ENCODE measurements at regions not wholly inside any gene's neighbourhood (a gene's known extent, or its start where the extent isn't known, plus 50 kb on each side); places are given as distances from the start of the nearest gene placed in this dataset.

DNA sequence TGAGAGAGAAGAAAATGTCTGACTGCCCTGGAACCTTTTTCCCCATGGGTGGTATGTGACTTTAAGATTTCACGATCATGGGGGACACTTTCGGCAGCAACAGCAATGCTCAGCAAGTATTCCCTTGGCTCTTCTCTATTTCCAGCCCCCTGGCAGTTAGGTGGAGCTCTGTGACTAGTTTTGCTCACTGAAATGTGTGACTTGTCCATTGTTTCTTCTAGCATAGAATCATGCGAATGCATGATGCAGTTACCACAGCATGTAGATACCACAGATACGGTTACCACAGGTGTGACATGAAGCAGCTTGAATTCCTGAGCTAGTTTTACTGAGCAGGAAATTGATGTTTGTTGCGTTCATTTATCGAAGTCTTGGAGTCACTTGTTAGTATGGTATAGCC lies 1034.5 kb upstream of the EEF2KMT start:
- Histone ChIP-seq H3K36me3 (no peaks in the 10 kb centered on the region), H3K27me3 (no peaks in the 10 kb centered on the region), H3K9me3 (no peaks in the 10 kb centered on the region), H3K9ac (ENCODE audit: low read depth in 2 of 2, low read length in 2 of 2) (no peak overlapping the region), H3K4me1 (no peaks in the 10 kb centered on the region), H3K4me3 (no peak overlapping the region), H3K27ac (no peak overlapping the region)
- TF ChIP-seq, protein P1, sequence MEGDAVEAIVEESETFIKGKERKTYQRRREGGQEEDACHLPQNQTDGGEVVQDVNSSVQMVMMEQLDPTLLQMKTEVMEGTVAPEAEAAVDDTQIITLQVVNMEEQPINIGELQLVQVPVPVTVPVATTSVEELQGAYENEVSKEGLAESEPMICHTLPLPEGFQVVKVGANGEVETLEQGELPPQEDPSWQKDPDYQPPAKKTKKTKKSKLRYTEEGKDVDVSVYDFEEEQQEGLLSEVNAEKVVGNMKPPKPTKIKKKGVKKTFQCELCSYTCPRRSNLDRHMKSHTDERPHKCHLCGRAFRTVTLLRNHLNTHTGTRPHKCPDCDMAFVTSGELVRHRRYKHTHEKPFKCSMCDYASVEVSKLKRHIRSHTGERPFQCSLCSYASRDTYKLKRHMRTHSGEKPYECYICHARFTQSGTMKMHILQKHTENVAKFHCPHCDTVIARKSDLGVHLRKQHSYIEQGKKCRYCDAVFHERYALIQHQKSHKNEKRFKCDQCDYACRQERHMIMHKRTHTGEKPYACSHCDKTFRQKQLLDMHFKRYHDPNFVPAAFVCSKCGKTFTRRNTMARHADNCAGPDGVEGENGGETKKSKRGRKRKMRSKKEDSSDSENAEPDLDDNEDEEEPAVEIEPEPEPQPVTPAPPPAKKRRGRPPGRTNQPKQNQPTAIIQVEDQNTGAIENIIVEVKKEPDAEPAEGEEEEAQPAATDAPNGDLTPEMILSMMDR (IDR thresholded peaks at IDR 0.05), result no peak
- DNase-seq, result no peak
- intact Hi-C loops (cut with DNase I), result no loop called here

DNA sequence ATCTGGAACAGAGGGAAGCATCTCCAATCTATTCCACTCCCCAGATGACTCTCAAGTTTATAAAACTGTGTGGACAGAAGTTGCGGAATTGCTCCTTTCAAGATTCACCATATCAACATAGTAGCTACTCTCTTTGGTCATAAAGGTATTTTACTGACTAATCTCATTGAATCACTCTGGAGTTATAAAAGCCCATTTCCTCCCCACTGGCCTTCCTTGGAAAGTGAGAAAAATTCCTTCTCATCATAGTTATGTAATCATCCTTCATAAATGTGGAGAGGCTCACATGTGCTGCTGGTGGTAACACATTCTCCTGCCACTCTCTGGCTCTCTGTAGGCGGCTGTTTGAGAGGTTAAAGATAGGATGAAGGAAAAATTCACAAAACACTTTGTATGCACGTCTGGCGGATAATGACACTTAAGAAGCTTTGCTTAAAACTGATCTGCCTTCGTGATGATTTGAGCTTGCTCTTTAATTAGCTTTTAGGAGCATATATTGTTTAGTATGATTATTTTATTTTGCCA lies 1034.0 kb upstream of the EEF2KMT start:
- Histone ChIP-seq H3K4me3 (no peak overlapping the region), H3K4me1 (no peaks in the 10 kb centered on the region), H3K27ac (no peak overlapping the region), H3K36me3 (no peaks in the 10 kb centered on the region), H3K9me3 (no peaks in the 10 kb centered on the region), H3K9ac (ENCODE audit: low read depth in 2 of 2, low read length in 2 of 2) (no peak overlapping the region), H3K27me3 (no peaks in the 10 kb centered on the region)
- TF ChIP-seq, protein P1 (IDR thresholded peaks at IDR 0.05), result no peak
- no peak for DNase-seq
- intact Hi-C loops (cut with DNase I), result no loop called here

DNA sequence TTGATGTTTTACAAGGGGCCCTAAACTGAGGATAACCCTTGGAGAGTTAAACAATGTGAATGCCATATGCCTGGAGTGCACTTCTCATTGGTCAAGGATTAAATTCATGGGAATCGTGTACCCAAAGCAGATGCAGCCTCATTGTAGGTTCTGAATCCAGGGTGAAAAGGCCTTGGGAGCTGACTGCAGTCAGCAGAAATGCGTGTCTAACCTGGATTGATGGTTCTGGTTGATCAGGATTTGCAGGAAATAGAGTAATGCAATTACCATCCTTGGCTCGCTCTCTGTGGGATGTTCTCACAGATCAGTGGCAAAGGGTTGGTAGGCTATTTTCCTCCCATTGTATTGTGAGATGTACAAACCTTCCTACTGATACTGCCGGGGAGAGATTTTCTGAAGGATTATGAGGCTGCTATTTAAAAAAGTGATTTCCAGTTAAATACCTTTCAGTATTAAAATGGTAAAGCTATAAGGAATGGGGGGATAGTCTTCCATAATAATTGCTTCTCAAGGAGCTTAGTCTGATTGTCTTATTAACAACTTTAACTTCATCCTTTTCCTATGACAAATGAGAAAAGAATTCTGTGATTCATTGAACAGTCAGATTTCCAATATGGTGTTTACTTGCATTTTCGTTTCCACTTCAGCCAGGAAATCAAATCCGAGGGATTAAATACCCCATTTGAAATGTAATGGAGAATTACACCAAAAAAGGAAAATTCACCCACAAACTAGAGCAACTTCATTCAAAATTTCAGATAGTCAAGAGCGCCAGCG lies 1028.1 kb upstream of the EEF2KMT start:
- Histone ChIP-seq H3K9me3 (no peaks in the 10 kb centered on the region), H3K27ac (no peak overlapping the region), H3K4me1 (no peaks in the 10 kb centered on the region), H3K4me3 (no peak overlapping the region), H3K36me3 (no peaks in the 10 kb centered on the region), H3K9ac (ENCODE audit: low read depth in 2 of 2, low read length in 2 of 2) (no peak overlapping the region), H3K27me3 (no peaks in the 10 kb centered on the region)
- TF ChIP-seq, protein P1 (IDR thresholded peaks at IDR 0.05), result no peak
- DNase-seq, result no peak
- intact Hi-C loops (cut with DNase I), result no loop called here

DNA sequence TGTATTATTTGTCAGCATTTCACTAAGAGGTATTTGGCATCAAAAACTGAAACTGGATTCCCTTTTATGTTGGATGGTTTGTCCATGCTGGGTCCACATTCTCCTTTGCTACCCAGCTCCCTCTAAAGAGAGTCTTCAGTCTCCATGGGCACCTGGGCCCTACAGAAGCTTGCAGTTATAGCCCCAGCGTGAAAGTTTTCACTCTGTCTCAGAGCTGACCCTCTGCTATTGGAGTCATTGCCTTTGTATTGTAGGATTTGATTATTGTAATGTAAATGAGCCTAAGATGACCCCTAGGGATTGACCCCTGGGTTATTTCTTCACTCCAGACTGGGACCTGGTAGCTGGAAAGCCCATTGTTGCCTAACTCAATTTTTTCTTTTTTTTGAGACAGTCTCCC lies 1026.5 kb upstream of the EEF2KMT start:
- Histone ChIP-seq H3K9me3 (no peaks in the 10 kb centered on the region), H3K4me1 (no peaks in the 10 kb centered on the region), H3K36me3 (no peaks in the 10 kb centered on the region), H3K4me3 (no peak overlapping the region), H3K27me3 (no peaks in the 10 kb centered on the region), H3K27ac (no peak overlapping the region), H3K9ac (ENCODE audit: low read depth in 2 of 2, low read length in 2 of 2) (no peak overlapping the region)
- TF ChIP-seq, protein P1 (IDR thresholded peaks at IDR 0.05), result no peak
- intact Hi-C loops (cut with DNase I), result no loop called here
- no peak for DNase-seq

DNA sequence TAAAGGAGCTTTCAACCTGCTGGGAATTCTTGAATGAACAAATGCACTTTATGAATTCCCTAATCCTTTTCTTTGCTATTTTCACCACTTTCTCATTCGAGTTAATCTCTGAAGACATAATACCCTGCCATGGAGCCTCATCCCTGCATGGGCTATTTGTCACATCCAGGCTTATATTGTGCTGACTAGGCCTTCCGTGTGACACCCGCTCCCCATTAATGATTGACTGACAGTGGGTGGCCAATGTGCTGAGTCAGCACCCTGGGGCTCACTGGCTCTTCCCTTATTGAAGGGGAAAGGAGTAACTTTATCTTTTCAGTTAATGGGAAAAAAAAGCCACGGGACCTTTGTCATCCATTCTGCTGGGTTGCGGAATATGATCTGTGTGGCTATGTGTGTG lies 1024.8 kb upstream of the EEF2KMT start:
- no peak for DNase-seq
- no peak overlapping the region for H3K9ac ChIP-seq (ENCODE audit: low read depth in 2 of 2, low read length in 2 of 2)
- TF ChIP-seq, protein P1 (IDR thresholded peaks at IDR 0.05), result no peak
- no peaks in the 10 kb centered on the region for H3K9me3 ChIP-seq
- H3K4me1 ChIP-seq, result no peaks in the 10 kb centered on the region
- H3K27ac ChIP-seq, result no peak overlapping the region
- intact Hi-C loops (cut with DNase I), result no loop called here
- no peaks in the 10 kb centered on the region for H3K27me3 ChIP-seq
- no peaks in the 10 kb centered on the region for H3K36me3 ChIP-seq
- H3K4me3 ChIP-seq, result no peak overlapping the region

Measured in colonic mucosa (tissue), 4 donors.